OCI-LY7 (cell line): ENCODE measurements at regions not wholly inside any gene's neighbourhood (a gene's known extent, or its start where the extent isn't known, plus 50 kb on each side); places are given as distances from the start of the nearest gene placed in this dataset.
A peak's percentile ranks its signal among the peaks of the same experiment; 100 is the strongest.

Experiments
- CTCF ChIP-seq: fragments of 200-600 bp; sonication (generic); conservative IDR thresholded peaks from 2 replicates; pipeline ENCODE4 v1.5.1; 2014; ENCODE audit warnings: mild to moderate bottlenecking, antibody characterized with exemption, low read length, moderate library complexity, mixed read lengths
- EZH2phosphoT487 ChIP-seq: fragments of 200-600 bp; sonication (generic); IDR thresholded peaks from 2 replicates; pipeline ENCODE4 v1.6.1; 2018; ENCODE audit warnings: low read depth, borderline replicate concordance, mild to moderate bottlenecking, mixed run types, antibody characterized with exemption, low read length, moderate library complexity, mixed read lengths

- TF ChIP-seq CTCF: peak; percentile 91
- TF ChIP-seq EZH2phosphoT487: no peak
Measured at GRCh38 chr10:36888925-36889573, 236.3 kb upstream of the ANKRD30A start.
